IMR-90 (cell line): ENCODE measurements at regions not wholly inside any gene's neighbourhood (a gene's known extent, or its start where the extent isn't known, plus 50 kb on each side); places are given as distances from the start of the nearest gene placed in this dataset.

Experiments used
- ATAC-seq: fragments of 200-7000 bp; cut with Tn5 transposase; 2 replicates; pipeline ENCODE4 v1.9.1; 2020; ENCODE audit warnings: low read depth, mild to moderate bottlenecking, moderate library complexity
- BruUV-seq: library from RNA; stranded (reverse); fragments of 400-500 nt; replicated peaks from 2 replicates; lab custom pipeline; 2021; lab: Mats Ljungman, UMichigan
- CTCF ChIA-PET: fragments of 300-600 bp; formaldehyde crosslinking; extraction: SDS; loops from one replicate; lab custom pipeline; 2021; ENCODE audit warnings: antibody characterized with exemption; lab: Yijun Ruan, JAX
- POLR2A ChIA-PET: fragments of 300-600 bp; sonication (Branson Sonifier 250); formaldehyde crosslinking; loops from one replicate; lab custom pipeline; 2022; ENCODE audit warnings: antibody characterized with exemption; ENCODE audit not compliant: unreplicated experiment; lab: Charles Lee
- DNase-seq: peaks from one replicate; pipeline ENCODE4 v3.0.0; 2013
- H2AFZ ChIP-seq: replicated peaks from 2 replicates; pipeline ENCODE3; 2013; ENCODE audit warnings: low read length, mild to moderate bottlenecking; ENCODE audit not compliant: poor library complexity
- H2AK5ac ChIP-seq: 2 replicates; pipeline ENCODE4 v1.6.1; 2013; ENCODE audit warnings: low read depth, low read length, inconsistent platforms
- H2AK9ac ChIP-seq: replicated peaks from 2 replicates; pipeline ENCODE3; 2013; ENCODE audit warnings: mild to moderate bottlenecking, low read depth, low read length, moderate library complexity; ENCODE audit not compliant: poor library complexity
- H2BK120ac ChIP-seq: 2 replicates; pipeline ENCODE4 v1.6.1; 2013; ENCODE audit warnings: low read depth, low read length, inconsistent platforms
- H2BK15ac ChIP-seq: 3 replicates; pipeline ENCODE4 v1.6.1; 2013; ENCODE audit warnings: low read depth, low read length, inconsistent platforms
- H2BK20ac ChIP-seq: 2 replicates; pipeline ENCODE4 v1.6.1; 2013; ENCODE audit warnings: low read depth, mild to moderate bottlenecking, inconsistent platforms, low read length, moderate library complexity
- H2BK5ac ChIP-seq: 2 replicates; pipeline ENCODE4 v1.6.1; 2013; ENCODE audit warnings: mild to moderate bottlenecking, low read depth, low read length, inconsistent platforms; ENCODE audit not compliant: poor library complexity, severe bottlenecking
- H3K14ac ChIP-seq: replicated peaks from 2 replicates; pipeline ENCODE4 v1.6.1; 2013; ENCODE audit warnings: low read depth, low read length, inconsistent platforms
- H3K18ac ChIP-seq: 2 replicates; pipeline ENCODE4 v1.6.1; 2013; ENCODE audit warnings: low read depth, low read length, control low read depth
- H3K23ac ChIP-seq: 2 replicates; pipeline ENCODE4 v1.6.1; 2013; ENCODE audit warnings: low read depth, low read length, inconsistent platforms
- H3K27ac ChIP-seq: 2 replicates; pipeline ENCODE4 v1.5.1; 2013; ENCODE audit warnings: mild to moderate bottlenecking, control low read depth, low read length; ENCODE audit not compliant: insufficient read depth
- H3K27me3 ChIP-seq: 2 replicates; pipeline ENCODE4 v1.6.1; 2013; ENCODE audit warnings: low read length; ENCODE audit not compliant: control insufficient read depth, insufficient read depth
- H3K36me3 ChIP-seq: 2 replicates; pipeline ENCODE4 v1.6.1; 2013; ENCODE audit warnings: low read length, mixed read lengths; ENCODE audit not compliant: control insufficient read depth, insufficient read depth
- H3K4ac ChIP-seq: 2 replicates; pipeline ENCODE4 v1.6.1; 2013; ENCODE audit warnings: low read depth, low read length, inconsistent platforms
- H3K4me1 ChIP-seq: 2 replicates; pipeline ENCODE4 v1.6.1; 2013; ENCODE audit warnings: low read length, mixed read lengths; ENCODE audit not compliant: control insufficient read depth, insufficient read depth
- H3K4me2 ChIP-seq: 2 replicates; pipeline ENCODE4 v1.6.1; 2013; ENCODE audit warnings: low read depth, mild to moderate bottlenecking, control low read depth, low read length, moderate library complexity
- H3K4me3 ChIP-seq: 2 replicates; pipeline ENCODE4 v1.5.1; 2013; ENCODE audit warnings: low read depth, mild to moderate bottlenecking, control low read depth, low read length, moderate library complexity; ENCODE audit not compliant: insufficient read depth
- H3K56ac ChIP-seq: 2 replicates; pipeline ENCODE4 v1.6.1; 2013; ENCODE audit warnings: low read length, inconsistent platforms; ENCODE audit not compliant: insufficient read depth; ENCODE audit errors: extremely low read depth
- H3K79me1 ChIP-seq, 2 experiments: 2 replicates each; pipeline ENCODE4 v1.6.1; 2013; ENCODE audit warnings: low read length in 2 of 2, inconsistent platforms in 1 of 2, low read depth in 1 of 2
- H3K9ac ChIP-seq: 2 replicates; pipeline ENCODE4 v1.6.1; 2013; ENCODE audit warnings: low read depth, low read length, control low read depth
- H3K9me1 ChIP-seq: 2 replicates; pipeline ENCODE4 v1.6.1; 2013; ENCODE audit warnings: low read length, inconsistent platforms; ENCODE audit not compliant: insufficient read depth
- H3K9me3 ChIP-seq: 2 replicates; pipeline ENCODE4 v1.6.1; 2013; ENCODE audit warnings: low read length; ENCODE audit not compliant: control insufficient read depth, insufficient read depth
- H4K20me1 ChIP-seq: 2 replicates; pipeline ENCODE4 v1.6.1; 2013; ENCODE audit warnings: low read length, inconsistent platforms; ENCODE audit not compliant: insufficient read depth
- H4K5ac ChIP-seq: 2 replicates; pipeline ENCODE4 v1.6.1; 2013; ENCODE audit warnings: mild to moderate bottlenecking, low read depth, low read length, control low read depth
- H4K8ac ChIP-seq, 2 experiments: 2 replicates each; pipeline ENCODE4 v1.6.1; 2013; ENCODE audit warnings: low read depth in 2 of 2, low read length in 2 of 2, control low read depth in 1 of 2, inconsistent platforms in 1 of 2
- H4K91ac ChIP-seq: 2 replicates; pipeline ENCODE4 v1.6.1; 2013; ENCODE audit warnings: low read depth, low read length, inconsistent platforms; ENCODE audit not compliant: insufficient read depth
- BHLHE40 ChIP-seq: fragments of 150-350 bp; IDR thresholded peaks from 2 replicates; pipeline ENCODE4 v1.6.1; 2016; ENCODE audit warnings: mild to moderate bottlenecking, low read depth, low read length
- CEBPB ChIP-seq: IDR thresholded peaks from 2 replicates; pipeline ENCODE4 v1.6.1; 2012; ENCODE audit warnings: low read depth, low read length, improper control_type of control experiment
- CHD1 ChIP-seq: IDR thresholded peaks from 2 replicates; pipeline ENCODE4 v1.6.1; 2012; ENCODE audit warnings: low read depth, low read length, improper control_type of control experiment
- CTCF ChIP-seq: conservative IDR thresholded peaks from 2 replicates; pipeline ENCODE4 v1.5.1; 2012; ENCODE audit warnings: mild to moderate bottlenecking, low read depth, low read length, improper control_type of control experiment
- ELK1 ChIP-seq: fragments of 150-350 bp; IDR thresholded peaks from 2 replicates; pipeline ENCODE4 v1.6.1; 2016; ENCODE audit warnings: low read depth, mild to moderate bottlenecking, low read length, moderate library complexity, borderline replicate concordance
- MAFK ChIP-seq: IDR thresholded peaks from 2 replicates; pipeline ENCODE4 v1.6.1; 2012; ENCODE audit warnings: low read depth, low read length, improper control_type of control experiment
- MAZ ChIP-seq: IDR thresholded peaks from 2 replicates; pipeline ENCODE4 v1.6.1; 2012; ENCODE audit warnings: low read depth, mild to moderate bottlenecking, low read length, improper control_type of control experiment, moderate library complexity, borderline replicate concordance
- MXI1 ChIP-seq: IDR thresholded peaks from 2 replicates; pipeline ENCODE4 v1.6.1; 2012; ENCODE audit warnings: low read depth, mild to moderate bottlenecking, low read length, moderate library complexity, borderline replicate concordance
- RAD21 ChIP-seq: IDR thresholded peaks from 2 replicates; pipeline ENCODE4 v1.6.1; 2012; ENCODE audit warnings: low read length, improper control_type of control experiment
- RCOR1 ChIP-seq: IDR thresholded peaks from 2 replicates; pipeline ENCODE4 v1.6.1; 2012; ENCODE audit warnings: mild to moderate bottlenecking, low read length, improper control_type of control experiment; ENCODE audit not compliant: insufficient replicate concordance
- WGBS, 2 experiments: methylation state at CpG; one replicate each; pipeline versions ENCODE4 v1.1.5 to v1.1.7; 2013; ENCODE audit warnings: missing lambda C conversion rate in 2 of 2; ENCODE audit not compliant: insufficient read length in 1 of 2; ENCODE audit errors: extremely low coverage in 2 of 2; 5-methylcytosine and 5-hydroxymethylcytosine counted together
- dilution Hi-C: fragments of 300-500 bp; cut with HindIII; formaldehyde crosslinking; loops from one replicate; pipeline ENCODE4 v1.14.3; 2018; ENCODE audit warnings: low sequenced_read_pairs; ENCODE audit not compliant: unreplicated experiment
- in situ Hi-C: fragments of 300-500 bp; cut with MboI; formaldehyde crosslinking; loops from 3 replicates; pipeline ENCODE4 v1.14.3; 2019; ENCODE audit warnings: low sequenced_read_pairs, inconsistent platforms, mixed read lengths
- intact Hi-C: fragments of 100-400 bp; cut with micrococcal nuclease; formaldehyde crosslinking; loops from 2 replicates; pipeline ENCODE4 v1.10.0; 2022

GRCh38 chrX:69357317-69357716 lies 146.8 kb upstream of the NALF2 start:
- 33% methylated on average over 1 of the region's 2 CpGs; no CpG with 5 or more reads in 1 of the 2 experiments for WGBS, 2 experiments
- CTCF ChIA-PET: no interaction called here

More at GRCh38 chrX:69357317-69357716, 146.8 kb upstream of the NALF2 start:
- dilution Hi-C loops: no loop called here
- Histone ChIP-seq H2AFZ (no peak overlapping the region), H2AK5ac (no peak overlapping the region), H3K9me3 (no peaks in the 10 kb centered on the region), H3K18ac (no peak overlapping the region), H3K27ac (no peak overlapping the region), H3K4me3 (no peak overlapping the region), H4K5ac (no peak overlapping the region), H3K14ac (no peak overlapping the region), H3K79me1 (no peaks in the 10 kb centered on the region), H3K56ac (no peak overlapping the region), H3K4me1 (no peaks in the 10 kb centered on the region), H3K9me1 (no peaks in the 10 kb centered on the region), H2BK20ac (no peak overlapping the region), H3K27me3 (peaks cover 7% of the 10 kb centered on the region; the same call in 1 of the 2 replicates), H4K8ac (no peak overlapping the region), H3K4ac (no peak overlapping the region), H4K91ac (no peak overlapping the region), H2BK120ac (no peak overlapping the region), H3K36me3 (no peaks in the 10 kb centered on the region), H2BK15ac (no peak overlapping the region), H2AK9ac (no peak overlapping the region), H3K23ac (no peak overlapping the region), H3K4me2 (no peak overlapping the region), H3K9ac (no peak overlapping the region), H4K20me1 (no peaks in the 10 kb centered on the region), H2BK5ac (no peak overlapping the region)
- ATAC-seq: no peak
- POLR2A ChIA-PET: no interaction called here
- no TSS peak for BruUV-seq
- in situ Hi-C loops: no loop called here
- no peak for TF ChIP-seq ELK1
- TF ChIP-seq RCOR1: no peak
- no peak for TF ChIP-seq MAFK
- no peak for TF ChIP-seq BHLHE40
- no peak for TF ChIP-seq MAZ
- no peak for TF ChIP-seq CHD1
- TF ChIP-seq CTCF: no peak
- no peak for TF ChIP-seq RAD21
- no peak for TF ChIP-seq CEBPB
- no peak for TF ChIP-seq MXI1
- intact Hi-C loops: no loop called here
- DNase-seq: no peak
